OCI-LY3 (cell line): ENCODE measurements at regions not wholly inside any gene's neighbourhood (a gene's known extent, or its start where the extent isn't known, plus 50 kb on each side); places are given as distances from the start of the nearest gene placed in this dataset.

Experiments used
- EZH2phosphoT487 ChIP-seq: fragments of 200-600 bp; shearing (Covaris generic); IDR thresholded peaks from 2 replicates; pipeline ENCODE4 v1.6.1; 2018; ENCODE audit warnings: antibody characterized with exemption, mixed run types, low read depth
- TF ChIP-seq, protein P1 (sequence below): fragments of 200-600, 300-600 bp; sonication (generic); IDR thresholded peaks from 2 replicates; pipeline ENCODE4 v1.5.1; 2014; ENCODE audit warnings: antibody characterized with exemption, low read length, low read depth

GRCh38 chr10:124336186-124336585 lies 82.5 kb downstream of the OAT start:
- TF ChIP-seq, protein P1, sequence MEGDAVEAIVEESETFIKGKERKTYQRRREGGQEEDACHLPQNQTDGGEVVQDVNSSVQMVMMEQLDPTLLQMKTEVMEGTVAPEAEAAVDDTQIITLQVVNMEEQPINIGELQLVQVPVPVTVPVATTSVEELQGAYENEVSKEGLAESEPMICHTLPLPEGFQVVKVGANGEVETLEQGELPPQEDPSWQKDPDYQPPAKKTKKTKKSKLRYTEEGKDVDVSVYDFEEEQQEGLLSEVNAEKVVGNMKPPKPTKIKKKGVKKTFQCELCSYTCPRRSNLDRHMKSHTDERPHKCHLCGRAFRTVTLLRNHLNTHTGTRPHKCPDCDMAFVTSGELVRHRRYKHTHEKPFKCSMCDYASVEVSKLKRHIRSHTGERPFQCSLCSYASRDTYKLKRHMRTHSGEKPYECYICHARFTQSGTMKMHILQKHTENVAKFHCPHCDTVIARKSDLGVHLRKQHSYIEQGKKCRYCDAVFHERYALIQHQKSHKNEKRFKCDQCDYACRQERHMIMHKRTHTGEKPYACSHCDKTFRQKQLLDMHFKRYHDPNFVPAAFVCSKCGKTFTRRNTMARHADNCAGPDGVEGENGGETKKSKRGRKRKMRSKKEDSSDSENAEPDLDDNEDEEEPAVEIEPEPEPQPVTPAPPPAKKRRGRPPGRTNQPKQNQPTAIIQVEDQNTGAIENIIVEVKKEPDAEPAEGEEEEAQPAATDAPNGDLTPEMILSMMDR = no peak
- TF ChIP-seq EZH2phosphoT487 = no peak
